Upper lobe of right lung (tissue), 1 donor: ENCODE measurements at regions not wholly inside any gene's neighbourhood (a gene's known extent, or its start where the extent isn't known, plus 50 kb on each side); places are given as distances from the start of the nearest gene placed in this dataset.

ENCODE experiments used
- ATAC-seq: fragments of 200-7000 bp; cut with Tn5 transposase; one replicate; pipeline ENCODE4 v1.9.1; 2020; ENCODE audit warnings: mild to moderate bottlenecking, moderate library complexity
- DNase-seq: peaks from one replicate; pipeline ENCODE4 v3.0.0-alpha.2; 2020
- H3K27ac ChIP-seq: fragments of 200-600 bp; one replicate; pipeline ENCODE4 v1.8.0; 2022
- H3K27me3 ChIP-seq: fragments of 200-600 bp; one replicate; pipeline ENCODE4 v1.8.0; 2022; ENCODE audit warnings: mild to moderate bottlenecking
- H3K36me3 ChIP-seq: fragments of 200-600 bp; one replicate; pipeline ENCODE4 v1.8.0; 2022
- H3K4me1 ChIP-seq: fragments of 200-600 bp; one replicate; pipeline ENCODE4 v1.8.0; 2022
- H3K4me3 ChIP-seq: fragments of 200-600 bp; one replicate; pipeline ENCODE4 v1.8.0; 2022; ENCODE audit warnings: mild to moderate bottlenecking
- H3K9me3 ChIP-seq: fragments of 200-600 bp; one replicate; pipeline ENCODE4 v1.8.0; 2022
- CTCF ChIP-seq: fragments of 200-600 bp; IDR thresholded peaks from one replicate; pipeline ENCODE4 v1.8.0; 2022; ENCODE audit warnings: antibody characterized with exemption
- intact Hi-C: fragments of 100-400 bp; cut with DNase I; formaldehyde crosslinking; loops from one replicate; pipeline ENCODE4 v1.11.0; 2022
- donor health status: DM: no; HTN: yes; CAD: no; lungs with severe emphysema.

- no peak for ATAC-seq
- intact Hi-C loops = no loop called here
- Histone ChIP-seq H3K4me1 (no peaks in the 10 kb centered on the region), H3K36me3 (no peaks in the 10 kb centered on the region), H3K4me3 (no peak overlapping the region), H3K27ac (no peak overlapping the region), H3K27me3 (no peaks in the 10 kb centered on the region), H3K9me3 (no peaks in the 10 kb centered on the region)
- no peak for DNase-seq
- TF ChIP-seq CTCF = no peak
These were observed 93.3 kb upstream of the FZD8 start for GRCh38 chr10:35735412-35735811.

GRCh38 chr10:35731828-35732227, 89.7 kb upstream of the FZD8 start:
- Histone ChIP-seq H3K27ac (no peak overlapping the region), H3K4me3 (no peak overlapping the region), H3K9me3 (no peaks in the 10 kb centered on the region), H3K4me1 (no peaks in the 10 kb centered on the region), H3K27me3 (no peaks in the 10 kb centered on the region), H3K36me3 (no peaks in the 10 kb centered on the region)
- intact Hi-C loops = no loop called here
- ATAC-seq (no peak), DNase-seq (no peak)
- TF ChIP-seq CTCF = no peak

GRCh38 chr10:35728341-35728740, 86.2 kb upstream of the FZD8 start:
- Histone ChIP-seq H3K4me1 (no peaks in the 10 kb centered on the region), H3K27me3 (no peaks in the 10 kb centered on the region), H3K36me3 (no peaks in the 10 kb centered on the region), H3K9me3 (no peaks in the 10 kb centered on the region), H3K27ac (no peak overlapping the region), H3K4me3 (no peak overlapping the region)
- ATAC-seq = no peak
- no peak for TF ChIP-seq CTCF
- intact Hi-C loops = no loop called here
- DNase-seq = no peak

- H3K36me3 ChIP-seq = no peaks in the 10 kb centered on the region
- H3K27me3 ChIP-seq = no peaks in the 10 kb centered on the region
- TF ChIP-seq CTCF = no peak
- no peaks in the 10 kb centered on the region for H3K4me1 ChIP-seq
- no peaks in the 10 kb centered on the region for H3K9me3 ChIP-seq
- H3K27ac ChIP-seq = no peak overlapping the region
- DNase-seq (no peak), ATAC-seq (no peak)
- intact Hi-C loops = no loop called here
- H3K4me3 ChIP-seq = no peak overlapping the region
These were observed 84.8 kb upstream of the FZD8 start for GRCh38 chr10:35726846-35727245.

GRCh38 chr10:35723992-35724391, 81.9 kb upstream of the FZD8 start:
- Histone ChIP-seq H3K4me1 (no peaks in the 10 kb centered on the region), H3K27me3 (no peaks in the 10 kb centered on the region), H3K4me3 (no peak overlapping the region), H3K9me3 (no peaks in the 10 kb centered on the region), H3K36me3 (no peaks in the 10 kb centered on the region), H3K27ac (no peak overlapping the region)
- no peak for ATAC-seq
- no peak for DNase-seq
- intact Hi-C loops = no loop called here
- TF ChIP-seq CTCF = no peak

GRCh38 chr10:35723059-35723458, 81.0 kb upstream of the FZD8 start:
- no peak for ATAC-seq
- Histone ChIP-seq H3K4me1 (no peaks in the 10 kb centered on the region), H3K9me3 (no peaks in the 10 kb centered on the region), H3K36me3 (no peaks in the 10 kb centered on the region), H3K4me3 (no peak overlapping the region), H3K27ac (no peak overlapping the region), H3K27me3 (no peaks in the 10 kb centered on the region)
- TF ChIP-seq CTCF = no peak
- no peak for DNase-seq
- intact Hi-C loops = no loop called here
